GM18873 (cell line): ENCODE measurements at regions not wholly inside any gene's neighbourhood (a gene's known extent, or its start where the extent isn't known, plus 50 kb on each side); places are given as distances from the start of the nearest gene placed in this dataset.
A peak's percentile ranks its signal among the peaks of the same experiment; 100 is the strongest.

ENCODE experiments used
- ATAC-seq: cut with Tn5 transposase; IDR thresholded peaks from one replicate; pipeline ENCODE4 v1.9.1; 2021; ENCODE audit warnings: mild to moderate bottlenecking, moderate library complexity, moderate number of reproducible peaks; ENCODE audit not compliant: unreplicated experiment, low FRiP score

GRCh38 chr5:125381290-125381689, 634.9 kb upstream of the ZNF608 start:
- ATAC-seq, result no peak

- ATAC-seq, result no peak
Measured at GRCh38 chr5:125384071-125384470, 637.6 kb upstream of the ZNF608 start.

- ATAC-seq, result no peak
Measured at GRCh38 chr5:125390326-125390725, 643.9 kb upstream of the ZNF608 start.

GRCh38 chr5:125393221-125393815, 646.9 kb upstream of the ZNF608 start:
- ATAC-seq, result no peak

- ATAC-seq, result no peak
Measured at GRCh38 chr5:125394661-125395280, 648.3 kb upstream of the ZNF608 start.

- ATAC-seq, result no peak
Measured at GRCh38 chr5:125396462-125396861, 650.0 kb upstream of the ZNF608 start.

- no peak for ATAC-seq
Measured at GRCh38 chr5:125398466-125398865, 652.0 kb upstream of the ZNF608 start.

- ATAC-seq, result no peak
Measured at GRCh38 chr5:125399885-125400284, 653.4 kb upstream of the ZNF608 start.

- ATAC-seq, result no peak
Measured at GRCh38 chr5:125401724-125402622, 655.5 kb upstream of the ZNF608 start.

GRCh38 chr5:125402787-125403186, 656.3 kb upstream of the ZNF608 start:
- ATAC-seq, result no peak

GRCh38 chr5:125404056-125404455, 657.6 kb upstream of the ZNF608 start:
- no peak for ATAC-seq

GRCh38 chr5:125408448-125409233, 662.2 kb upstream of the ZNF608 start:
- peak; percentile 49 for ATAC-seq

GRCh38 chr5:125409234-125409860, 662.9 kb upstream of the ZNF608 start:
- no peak for ATAC-seq

GRCh38 chr5:125409861-125410536, 663.6 kb upstream of the ZNF608 start:
- no peak for ATAC-seq

- ATAC-seq, result no peak
Measured at GRCh38 chr5:125410537-125411070, 664.2 kb upstream of the ZNF608 start.

- peak; percentile 61 for ATAC-seq
Measured at GRCh38 chr5:125411071-125411743, 664.8 kb upstream of the ZNF608 start.

- peak; percentile 52 for ATAC-seq
Measured at GRCh38 chr5:125411744-125412560, 665.5 kb upstream of the ZNF608 start.
